Neutrophil (primary cell): ENCODE measurements at regions not wholly inside any gene's neighbourhood (a gene's known extent, or its start where the extent isn't known, plus 50 kb on each side); places are given as distances from the start of the nearest gene placed in this dataset.

Experiments
- H3K27ac ChIP-seq: fragments of 200-600 bp; sonication (generic); 2 replicates; pipeline ENCODE4 v1.5.1; 2016; ENCODE audit warnings: mild to moderate bottlenecking, moderate library complexity
- H3K27me3 ChIP-seq: fragments of 200-600 bp; sonication (generic); 2 replicates; pipeline ENCODE4 v1.6.0; 2016; ENCODE audit warnings: mild to moderate bottlenecking
- H3K36me3 ChIP-seq: fragments of 200-600 bp; sonication (generic); 2 replicates; pipeline ENCODE4 v1.5.1; 2017
- H3K4me1 ChIP-seq, 2 experiments: fragments of 200-600 bp in 1 of 2; sonication (generic) in 1 of 2; 1 replicate in 1 of 2; 2 replicates in 1 of 2; pipeline versions ENCODE4 v1.5.1 to v1.6.1; 2013 to 2016; ENCODE audit warnings: low read depth in 1 of 2, low read length in 1 of 2, mild to moderate bottlenecking in 1 of 2, moderate library complexity in 1 of 2; ENCODE audit not compliant: control insufficient read depth in 1 of 2, insufficient read depth in 1 of 2
- H3K4me3 ChIP-seq, 2 experiments: fragments of 200-600 bp in 1 of 2; sonication (generic) in 1 of 2; 1 replicate in 1 of 2; 2 replicates in 1 of 2; pipeline ENCODE4 v1.5.1; 2013 to 2016; ENCODE audit warnings: low read depth in 1 of 2, low read length in 1 of 2, mild to moderate bottlenecking in 1 of 2, moderate library complexity in 1 of 2
- H3K9me3 ChIP-seq: fragments of 200-600 bp; sonication (generic); 2 replicates; pipeline ENCODE4 v1.5.1; 2016
- TF ChIP-seq, protein P1 (sequence below): fragments of 200-600 bp; sonication (generic); IDR thresholded peaks from 2 replicates; pipeline ENCODE4 v1.5.1; 2016; ENCODE audit warnings: antibody characterized with exemption

GRCh38 chr6:22221630-22222029 lies 75.2 kb downstream of the PRL start:
- Histone ChIP-seq H3K4me1 (no peaks in the 10 kb centered on the region), H3K27me3 (no peaks in the 10 kb centered on the region), H3K27ac (no peak overlapping the region), H3K4me3 (no peak overlapping the region), H3K9me3 (no peaks in the 10 kb centered on the region), H3K36me3 (no peaks in the 10 kb centered on the region)
- TF ChIP-seq, protein P1, sequence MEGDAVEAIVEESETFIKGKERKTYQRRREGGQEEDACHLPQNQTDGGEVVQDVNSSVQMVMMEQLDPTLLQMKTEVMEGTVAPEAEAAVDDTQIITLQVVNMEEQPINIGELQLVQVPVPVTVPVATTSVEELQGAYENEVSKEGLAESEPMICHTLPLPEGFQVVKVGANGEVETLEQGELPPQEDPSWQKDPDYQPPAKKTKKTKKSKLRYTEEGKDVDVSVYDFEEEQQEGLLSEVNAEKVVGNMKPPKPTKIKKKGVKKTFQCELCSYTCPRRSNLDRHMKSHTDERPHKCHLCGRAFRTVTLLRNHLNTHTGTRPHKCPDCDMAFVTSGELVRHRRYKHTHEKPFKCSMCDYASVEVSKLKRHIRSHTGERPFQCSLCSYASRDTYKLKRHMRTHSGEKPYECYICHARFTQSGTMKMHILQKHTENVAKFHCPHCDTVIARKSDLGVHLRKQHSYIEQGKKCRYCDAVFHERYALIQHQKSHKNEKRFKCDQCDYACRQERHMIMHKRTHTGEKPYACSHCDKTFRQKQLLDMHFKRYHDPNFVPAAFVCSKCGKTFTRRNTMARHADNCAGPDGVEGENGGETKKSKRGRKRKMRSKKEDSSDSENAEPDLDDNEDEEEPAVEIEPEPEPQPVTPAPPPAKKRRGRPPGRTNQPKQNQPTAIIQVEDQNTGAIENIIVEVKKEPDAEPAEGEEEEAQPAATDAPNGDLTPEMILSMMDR = no peak

- no peak overlapping the region for H3K4me3 ChIP-seq
- no peaks in the 10 kb centered on the region for H3K9me3 ChIP-seq
- no peaks in the 10 kb centered on the region for H3K36me3 ChIP-seq
- TF ChIP-seq, protein P1 = no peak
- no peak overlapping the region for H3K27ac ChIP-seq
- H3K4me1 ChIP-seq = no peaks in the 10 kb centered on the region
- H3K27me3 ChIP-seq = no peaks in the 10 kb centered on the region
Measured at GRCh38 chr6:22222469-22222868, 74.4 kb downstream of the PRL start.

- no peak overlapping the region for H3K4me3 ChIP-seq
- H3K4me1 ChIP-seq = no peaks in the 10 kb centered on the region
- H3K36me3 ChIP-seq = no peaks in the 10 kb centered on the region
- TF ChIP-seq, protein P1 = no peak
- no peaks in the 10 kb centered on the region for H3K27me3 ChIP-seq
- no peak overlapping the region for H3K27ac ChIP-seq
- no peaks in the 10 kb centered on the region for H3K9me3 ChIP-seq
Measured at GRCh38 chr6:22227824-22228610, 68.8 kb downstream of the PRL start.

DNA sequence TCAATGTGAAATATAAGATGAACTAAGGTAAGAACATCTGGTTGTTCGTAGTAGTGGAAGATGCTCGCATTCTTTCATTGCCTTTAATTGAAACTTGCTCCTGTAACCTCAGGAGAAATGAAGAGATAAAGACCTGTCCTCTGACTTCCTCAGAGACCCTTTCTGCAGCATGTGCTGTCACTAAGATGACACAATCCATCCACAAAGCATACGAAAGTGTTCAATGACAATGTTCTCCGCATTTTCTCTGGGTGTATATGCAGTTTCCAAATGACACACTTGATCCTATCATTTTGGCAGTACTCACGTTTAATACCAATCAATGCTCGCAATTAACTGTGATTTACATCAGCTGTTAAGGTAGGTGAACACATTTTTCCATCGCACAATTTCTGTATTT lies 65.8 kb downstream of the PRL start:
- Histone ChIP-seq H3K9me3 (no peaks in the 10 kb centered on the region), H3K27ac (no peak overlapping the region), H3K4me1 (no peaks in the 10 kb centered on the region), H3K27me3 (no peaks in the 10 kb centered on the region), H3K36me3 (no peaks in the 10 kb centered on the region), H3K4me3 (no peak overlapping the region)
- TF ChIP-seq, protein P1 = no peak

- no peaks in the 10 kb centered on the region for H3K4me1 ChIP-seq
- no peaks in the 10 kb centered on the region for H3K27me3 ChIP-seq
- no peak overlapping the region for H3K27ac ChIP-seq
- no peaks in the 10 kb centered on the region for H3K36me3 ChIP-seq
- no peak overlapping the region for H3K4me3 ChIP-seq
- no peaks in the 10 kb centered on the region for H3K9me3 ChIP-seq
- TF ChIP-seq, protein P1 = no peak
Measured at GRCh38 chr6:22231616-22232015, 65.2 kb downstream of the PRL start.
